IMR-90 (cell line): ENCODE measurements at regions not wholly inside any gene's neighbourhood (a gene's known extent, or its start where the extent isn't known, plus 50 kb on each side); places are given as distances from the start of the nearest gene placed in this dataset.

Source experiments
- ATAC-seq: fragments of 200-7000 bp; cut with Tn5 transposase; 2 replicates; pipeline ENCODE4 v1.9.1; 2020; ENCODE audit warnings: low read depth, mild to moderate bottlenecking, moderate library complexity
- BruUV-seq: library from RNA; stranded (reverse); fragments of 400-500 nt; replicated peaks from 2 replicates; lab custom pipeline; 2021; lab: Mats Ljungman, UMichigan
- CTCF ChIA-PET: fragments of 300-600 bp; formaldehyde crosslinking; extraction: SDS; loops from one replicate; lab custom pipeline; 2021; ENCODE audit warnings: antibody characterized with exemption; lab: Yijun Ruan, JAX
- POLR2A ChIA-PET: fragments of 300-600 bp; sonication (Branson Sonifier 250); formaldehyde crosslinking; loops from one replicate; lab custom pipeline; 2022; ENCODE audit warnings: antibody characterized with exemption; ENCODE audit not compliant: unreplicated experiment; lab: Charles Lee
- DNase-seq: peaks from one replicate; pipeline ENCODE4 v3.0.0; 2013
- H2AFZ ChIP-seq: replicated peaks from 2 replicates; pipeline ENCODE3; 2013; ENCODE audit warnings: low read length, mild to moderate bottlenecking; ENCODE audit not compliant: poor library complexity
- H2AK5ac ChIP-seq: 2 replicates; pipeline ENCODE4 v1.6.1; 2013; ENCODE audit warnings: low read depth, low read length, inconsistent platforms
- H2AK9ac ChIP-seq: replicated peaks from 2 replicates; pipeline ENCODE3; 2013; ENCODE audit warnings: mild to moderate bottlenecking, low read depth, low read length, moderate library complexity; ENCODE audit not compliant: poor library complexity
- H2BK120ac ChIP-seq: 2 replicates; pipeline ENCODE4 v1.6.1; 2013; ENCODE audit warnings: low read depth, low read length, inconsistent platforms
- H2BK15ac ChIP-seq: 3 replicates; pipeline ENCODE4 v1.6.1; 2013; ENCODE audit warnings: low read depth, low read length, inconsistent platforms
- H2BK20ac ChIP-seq: 2 replicates; pipeline ENCODE4 v1.6.1; 2013; ENCODE audit warnings: low read depth, mild to moderate bottlenecking, inconsistent platforms, low read length, moderate library complexity
- H2BK5ac ChIP-seq: 2 replicates; pipeline ENCODE4 v1.6.1; 2013; ENCODE audit warnings: mild to moderate bottlenecking, low read depth, low read length, inconsistent platforms; ENCODE audit not compliant: poor library complexity, severe bottlenecking
- H3K14ac ChIP-seq: replicated peaks from 2 replicates; pipeline ENCODE4 v1.6.1; 2013; ENCODE audit warnings: low read depth, low read length, inconsistent platforms
- H3K18ac ChIP-seq: 2 replicates; pipeline ENCODE4 v1.6.1; 2013; ENCODE audit warnings: low read depth, low read length, control low read depth
- H3K23ac ChIP-seq: 2 replicates; pipeline ENCODE4 v1.6.1; 2013; ENCODE audit warnings: low read depth, low read length, inconsistent platforms
- H3K27ac ChIP-seq: 2 replicates; pipeline ENCODE4 v1.5.1; 2013; ENCODE audit warnings: mild to moderate bottlenecking, control low read depth, low read length; ENCODE audit not compliant: insufficient read depth
- H3K27me3 ChIP-seq: 2 replicates; pipeline ENCODE4 v1.6.1; 2013; ENCODE audit warnings: low read length; ENCODE audit not compliant: control insufficient read depth, insufficient read depth
- H3K36me3 ChIP-seq: 2 replicates; pipeline ENCODE4 v1.6.1; 2013; ENCODE audit warnings: low read length, mixed read lengths; ENCODE audit not compliant: control insufficient read depth, insufficient read depth
- H3K4ac ChIP-seq: 2 replicates; pipeline ENCODE4 v1.6.1; 2013; ENCODE audit warnings: low read depth, low read length, inconsistent platforms
- H3K4me1 ChIP-seq: 2 replicates; pipeline ENCODE4 v1.6.1; 2013; ENCODE audit warnings: low read length, mixed read lengths; ENCODE audit not compliant: control insufficient read depth, insufficient read depth
- H3K4me2 ChIP-seq: 2 replicates; pipeline ENCODE4 v1.6.1; 2013; ENCODE audit warnings: low read depth, mild to moderate bottlenecking, control low read depth, low read length, moderate library complexity
- H3K4me3 ChIP-seq: 2 replicates; pipeline ENCODE4 v1.5.1; 2013; ENCODE audit warnings: low read depth, mild to moderate bottlenecking, control low read depth, low read length, moderate library complexity; ENCODE audit not compliant: insufficient read depth
- H3K56ac ChIP-seq: 2 replicates; pipeline ENCODE4 v1.6.1; 2013; ENCODE audit warnings: low read length, inconsistent platforms; ENCODE audit not compliant: insufficient read depth; ENCODE audit errors: extremely low read depth
- H3K79me1 ChIP-seq, 2 experiments: 2 replicates each; pipeline ENCODE4 v1.6.1; 2013; ENCODE audit warnings: low read length in 2 of 2, inconsistent platforms in 1 of 2, low read depth in 1 of 2
- H3K9ac ChIP-seq: 2 replicates; pipeline ENCODE4 v1.6.1; 2013; ENCODE audit warnings: low read depth, low read length, control low read depth
- H3K9me1 ChIP-seq: 2 replicates; pipeline ENCODE4 v1.6.1; 2013; ENCODE audit warnings: low read length, inconsistent platforms; ENCODE audit not compliant: insufficient read depth
- H3K9me3 ChIP-seq: 2 replicates; pipeline ENCODE4 v1.6.1; 2013; ENCODE audit warnings: low read length; ENCODE audit not compliant: control insufficient read depth, insufficient read depth
- H4K20me1 ChIP-seq: 2 replicates; pipeline ENCODE4 v1.6.1; 2013; ENCODE audit warnings: low read length, inconsistent platforms; ENCODE audit not compliant: insufficient read depth
- H4K5ac ChIP-seq: 2 replicates; pipeline ENCODE4 v1.6.1; 2013; ENCODE audit warnings: mild to moderate bottlenecking, low read depth, low read length, control low read depth
- H4K8ac ChIP-seq, 2 experiments: 2 replicates each; pipeline ENCODE4 v1.6.1; 2013; ENCODE audit warnings: low read depth in 2 of 2, low read length in 2 of 2, control low read depth in 1 of 2, inconsistent platforms in 1 of 2
- H4K91ac ChIP-seq: 2 replicates; pipeline ENCODE4 v1.6.1; 2013; ENCODE audit warnings: low read depth, low read length, inconsistent platforms; ENCODE audit not compliant: insufficient read depth
- BHLHE40 ChIP-seq: fragments of 150-350 bp; IDR thresholded peaks from 2 replicates; pipeline ENCODE4 v1.6.1; 2016; ENCODE audit warnings: mild to moderate bottlenecking, low read depth, low read length
- CEBPB ChIP-seq: IDR thresholded peaks from 2 replicates; pipeline ENCODE4 v1.6.1; 2012; ENCODE audit warnings: low read depth, low read length, improper control_type of control experiment
- CHD1 ChIP-seq: IDR thresholded peaks from 2 replicates; pipeline ENCODE4 v1.6.1; 2012; ENCODE audit warnings: low read depth, low read length, improper control_type of control experiment
- CTCF ChIP-seq: conservative IDR thresholded peaks from 2 replicates; pipeline ENCODE4 v1.5.1; 2012; ENCODE audit warnings: mild to moderate bottlenecking, low read depth, low read length, improper control_type of control experiment
- FOS ChIP-seq: fragments of 150-350 bp; IDR thresholded peaks from 2 replicates; pipeline ENCODE4 v1.6.1; 2016; ENCODE audit warnings: low read depth, low read length
- MAFK ChIP-seq: IDR thresholded peaks from 2 replicates; pipeline ENCODE4 v1.6.1; 2012; ENCODE audit warnings: low read depth, low read length, improper control_type of control experiment
- NFE2L2 ChIP-seq: fragments of 150-350 bp; IDR thresholded peaks from 2 replicates; pipeline ENCODE4 v1.6.1; 2016; ENCODE audit warnings: low read depth, mild to moderate bottlenecking, low read length
- POLR2A ChIP-seq: IDR thresholded peaks from 2 replicates; pipeline ENCODE4 v1.6.1; 2012; ENCODE audit warnings: mild to moderate bottlenecking, low read depth, low read length
- RCOR1 ChIP-seq: IDR thresholded peaks from 2 replicates; pipeline ENCODE4 v1.6.1; 2012; ENCODE audit warnings: mild to moderate bottlenecking, low read length, improper control_type of control experiment; ENCODE audit not compliant: insufficient replicate concordance
- RFX5 ChIP-seq: IDR thresholded peaks from 2 replicates; pipeline ENCODE4 v1.8.0; 2012; ENCODE audit warnings: low read depth, mild to moderate bottlenecking, low read length, moderate library complexity
- SMC3 ChIP-seq: fragments of 150-350 bp; IDR thresholded peaks from 2 replicates; pipeline ENCODE4 v1.6.1; 2016; ENCODE audit warnings: low read depth, mild to moderate bottlenecking, antibody characterized with exemption, low read length, moderate library complexity
- USF2 ChIP-seq: fragments of 150-350 bp; IDR thresholded peaks from 2 replicates; pipeline ENCODE4 v1.6.1; 2017; ENCODE audit warnings: mild to moderate bottlenecking, antibody characterized with exemption, low read length, low read depth
- WGBS, 2 experiments: methylation state at CpG; one replicate each; pipeline versions ENCODE4 v1.1.5 to v1.1.7; 2013; ENCODE audit warnings: missing lambda C conversion rate in 2 of 2; ENCODE audit not compliant: insufficient read length in 1 of 2; ENCODE audit errors: extremely low coverage in 2 of 2; 5-methylcytosine and 5-hydroxymethylcytosine counted together
- dilution Hi-C: fragments of 300-500 bp; cut with HindIII; formaldehyde crosslinking; loops from one replicate; pipeline ENCODE4 v1.14.3; 2018; ENCODE audit warnings: low sequenced_read_pairs; ENCODE audit not compliant: unreplicated experiment
- in situ Hi-C: fragments of 300-500 bp; cut with MboI; formaldehyde crosslinking; loops from 3 replicates; pipeline ENCODE4 v1.14.3; 2019; ENCODE audit warnings: low sequenced_read_pairs, inconsistent platforms, mixed read lengths
- intact Hi-C: fragments of 100-400 bp; cut with micrococcal nuclease; formaldehyde crosslinking; loops from 2 replicates; pipeline ENCODE4 v1.10.0; 2022

- intact Hi-C loops, result no loop called here
- Histone ChIP-seq H4K20me1 (no peaks in the 10 kb centered on the region), H2BK15ac (no peak overlapping the region)
Measured at GRCh38 chr2:48905696-48906095, 150.2 kb upstream of the LHCGR start.

More at GRCh38 chr2:48905696-48906095, 150.2 kb upstream of the LHCGR start:
- Histone ChIP-seq H2AK9ac (no peak overlapping the region), H3K9ac (no peak overlapping the region), H3K23ac (no peak overlapping the region), H2AFZ (no peak overlapping the region), H3K4me2 (no peak overlapping the region), H2BK20ac (no peak overlapping the region), H3K56ac (no peak overlapping the region), H3K4ac (no peak overlapping the region), H3K27ac (no peak overlapping the region), H2BK5ac (no peak overlapping the region), H4K8ac (no peak overlapping the region), H3K14ac (no peak overlapping the region), H4K91ac (no peak overlapping the region), H4K5ac (no peak overlapping the region), H3K27me3 (peaks cover 2% of the 10 kb centered on the region; the same call in 1 of the 2 replicates), H2AK5ac (no peak overlapping the region), H3K9me3 (no peaks in the 10 kb centered on the region), H3K79me1 (no peaks in the 10 kb centered on the region), H3K4me3 (no peak overlapping the region), H2BK120ac (no peak overlapping the region), H3K9me1 (no peaks in the 10 kb centered on the region), H3K36me3 (no peaks in the 10 kb centered on the region), H3K18ac (no peak overlapping the region), H3K4me1 (peaks cover under 1% of the 10 kb centered on the region; the same call in 1 of the 2 replicates)
- no peak for DNase-seq
- BruUV-seq, result no TSS peak
- ATAC-seq, result no peak
- TF ChIP-seq MAFK (no peak), RCOR1 (no peak), NFE2L2 (no peak), SMC3 (no peak), CEBPB (no peak), USF2 (no peak), RFX5 (no peak), CHD1 (no peak), FOS (no peak), BHLHE40 (no peak), CTCF (no peak), POLR2A (no peak)
- in situ Hi-C loops (no loop called here), dilution Hi-C loops (no loop called here)
- no CpG with 5 or more reads among the region's 10 CpGs for WGBS, 2 experiments
- ChIA-PET CTCF (interaction anchor here (0.6 to 1.1 kb wide), 2 partner anchors 9 to 16 kb away, joined by 3 read pairs; no protein-coding TSS in a partner anchor), POLR2A (no interaction called here)
